NCI-H187 (cell line): ENCODE measurements at regions not wholly inside any gene's neighbourhood (a gene's known extent, or its start where the extent isn't known, plus 50 kb on each side); places are given as distances from the start of the nearest gene placed in this dataset.

Experiments
- DNase-seq, 2 experiments: peaks; one replicate each; lab custom pipeline; 2025; lab: John Stamatoyannopoulos, UW

- no peak for DNase-seq
Measured at GRCh38 chr15:62439543-62440016, 274.5 kb upstream of the C2CD4B start.

GRCh38 chr15:62440362-62441105 lies 275.4 kb upstream of the C2CD4B start:
- no peak for DNase-seq

GRCh38 chr15:62444104-62445022 lies 279.3 kb upstream of the C2CD4B start:
- no peak for DNase-seq

GRCh38 chr15:62445244-62445643 lies 280.2 kb upstream of the C2CD4B start:
- no peak for DNase-seq

GRCh38 chr15:62446984-62447383 lies 281.9 kb upstream of the C2CD4B start:
- no peak for DNase-seq

- no peak for DNase-seq
Measured at GRCh38 chr15:62447742-62448141, 282.7 kb upstream of the C2CD4B start.

GRCh38 chr15:62449638-62450037 lies 284.6 kb upstream of the C2CD4B start:
- no peak for DNase-seq

GRCh38 chr15:62450061-62450460 lies 285.0 kb upstream of the C2CD4B start:
- DNase-seq, result no peak

- DNase-seq, result no peak
Measured at GRCh38 chr15:62452026-62452425, 286.9 kb upstream of the C2CD4B start.

GRCh38 chr15:62452667-62453066 lies 287.6 kb upstream of the C2CD4B start:
- no peak for DNase-seq

- no peak for DNase-seq
Measured at GRCh38 chr15:62453375-62453774, 288.3 kb upstream of the C2CD4B start.

GRCh38 chr15:62453981-62454380 lies 288.9 kb upstream of the C2CD4B start:
- no peak for DNase-seq

- no peak for DNase-seq
Measured at GRCh38 chr15:62454567-62455172, 289.6 kb upstream of the C2CD4B start.

- DNase-seq, result no peak
Measured at GRCh38 chr15:62455441-62455921, 290.4 kb upstream of the C2CD4B start.

- DNase-seq, result no peak
Measured at GRCh38 chr15:62456011-62456920, 291.2 kb upstream of the C2CD4B start.

GRCh38 chr15:62457100-62457499 lies 292.0 kb upstream of the C2CD4B start:
- no peak for DNase-seq

GRCh38 chr15:62459875-62460274 lies 294.8 kb upstream of the C2CD4B start:
- no peak for DNase-seq

- DNase-seq, result no peak
Measured at GRCh38 chr15:62462268-62462667, 297.2 kb upstream of the C2CD4B start.

- no peak for DNase-seq
Measured at GRCh38 chr15:62462721-62463120, 297.6 kb upstream of the C2CD4B start.

GRCh38 chr15:62464705-62465104 lies 299.6 kb upstream of the C2CD4B start:
- DNase-seq, result no peak

- DNase-seq, result no peak
Measured at GRCh38 chr15:62465173-62465572, 300.1 kb upstream of the C2CD4B start.
